ENCODE measurements at regions not wholly inside any gene's neighbourhood (a gene's known extent, or its start where the extent isn't known, plus 50 kb on each side); places are given as distances from the start of the nearest gene placed in this dataset.
"Not testable (repeated sequence)": the region's sequence is repeated elsewhere in the genome, so short reads cannot be mapped to it uniquely, and the experiment has no call there.

- DNase-seq (ENCODE audit: low read depth): no peak
These were observed 193.0 kb upstream of the THRB start for GRCh38 chr3:24687671-24688070.

- peak; percentile 66 for DNase-seq (ENCODE audit: low read depth)
These were observed 193.9 kb upstream of the THRB start for GRCh38 chr3:24688446-24689148.

GRCh38 chr3:24689353-24689752 lies 194.7 kb upstream of the THRB start:
- DNase-seq (ENCODE audit: low read depth): no peak

GRCh38 chr3:24690777-24691176 lies 196.1 kb upstream of the THRB start:
- no peak for DNase-seq (ENCODE audit: low read depth)

- DNase-seq (ENCODE audit: low read depth): not testable (repeated sequence)
These were observed 204.4 kb upstream of the THRB start for GRCh38 chr3:24699078-24699477.

DNA sequence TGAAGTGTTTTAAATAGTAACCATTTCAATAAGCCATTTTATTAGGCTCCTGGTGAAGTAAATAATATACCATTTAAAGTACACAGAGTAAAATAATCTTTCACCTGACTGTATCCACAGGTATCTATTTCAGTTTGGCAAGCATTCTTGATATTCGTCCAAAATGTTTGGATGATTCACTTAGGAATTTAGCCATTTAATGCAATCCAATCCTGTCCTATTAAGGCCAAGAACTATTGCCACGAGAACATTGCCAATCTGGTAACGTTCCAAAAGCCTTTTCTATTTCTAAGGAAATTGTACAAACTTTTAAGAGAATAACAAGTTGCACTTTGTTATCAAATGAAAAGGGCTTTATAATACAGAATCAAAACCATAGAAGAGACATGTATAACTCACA lies 209.8 kb upstream of the THRB start:
- DNase-seq (ENCODE audit: low read depth): no peak

- DNase-seq (ENCODE audit: low read depth): no peak
These were observed 213.3 kb upstream of the THRB start for GRCh38 chr3:24707936-24708335.

DNA sequence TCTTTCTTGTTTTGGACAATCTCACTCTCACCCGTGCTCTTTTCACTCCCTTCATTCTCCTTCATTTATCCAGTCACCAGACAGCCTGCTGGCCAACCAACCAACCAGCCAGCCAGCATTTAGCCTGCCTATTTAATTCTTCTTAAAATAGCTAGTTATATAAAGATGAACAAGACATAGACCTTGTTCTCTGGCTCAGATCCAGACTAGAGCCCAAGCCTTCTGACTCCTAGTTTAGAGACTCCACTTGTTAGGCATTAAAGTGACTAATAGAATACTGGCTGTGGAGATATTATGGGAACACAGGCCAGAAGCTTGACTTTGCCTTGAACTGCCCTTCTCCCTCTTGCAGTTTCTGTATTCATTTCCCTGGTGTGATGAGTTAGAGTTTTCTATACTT lies 215.3 kb upstream of the THRB start:
- no peak for DNase-seq (ENCODE audit: low read depth)

DNA sequence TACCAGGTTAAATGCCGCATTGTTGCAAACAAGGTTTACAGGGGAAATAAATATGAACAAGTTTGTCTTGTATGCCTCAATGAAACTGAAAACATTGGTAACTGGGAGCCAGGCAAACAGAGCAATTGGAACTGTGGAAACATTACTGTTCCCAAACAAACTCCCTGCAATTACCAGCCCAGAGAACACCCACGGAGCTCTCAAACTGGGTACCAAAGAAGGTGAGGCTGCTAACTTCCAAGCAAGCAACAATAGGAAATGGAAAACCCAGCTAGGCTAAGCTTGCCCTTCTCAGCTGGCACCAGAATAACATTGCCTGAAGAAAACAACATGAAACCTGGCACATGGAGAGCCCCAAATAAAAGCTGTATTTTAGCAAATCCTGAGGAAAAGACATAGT lies 218.9 kb upstream of the THRB start:
- DNase-seq (ENCODE audit: low read depth): no peak

DNA sequence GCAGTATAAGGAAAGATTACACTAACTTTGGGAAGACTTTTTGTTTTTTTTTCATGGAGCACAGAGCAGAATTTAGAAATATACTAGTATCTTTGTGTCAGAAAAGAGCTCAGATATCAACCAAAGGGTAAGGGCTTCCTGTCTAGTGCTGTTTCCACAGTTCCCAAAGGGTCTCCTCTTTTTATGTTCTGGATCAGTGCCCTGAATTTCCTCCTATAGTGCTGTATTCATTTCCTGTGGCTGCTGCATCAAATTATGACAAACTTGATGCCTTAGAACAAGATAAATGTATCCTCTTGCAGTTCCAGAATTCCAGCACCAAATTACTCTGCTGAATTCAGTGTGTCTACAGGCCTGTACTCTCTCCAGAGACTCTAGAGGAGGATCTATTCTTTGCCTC lies 219.8 kb upstream of the THRB start:
- no peak for DNase-seq (ENCODE audit: low read depth)

- DNase-seq (ENCODE audit: low read depth): no peak
These were observed 220.6 kb upstream of the THRB start for GRCh38 chr3:24715171-24715792.

- no peak for DNase-seq (ENCODE audit: low read depth)
These were observed 227.4 kb upstream of the THRB start for GRCh38 chr3:24722087-24722486.

GRCh38 chr3:24725514-24726255 lies 231.0 kb upstream of the THRB start:
- DNase-seq (ENCODE audit: low read depth): no peak

DNA sequence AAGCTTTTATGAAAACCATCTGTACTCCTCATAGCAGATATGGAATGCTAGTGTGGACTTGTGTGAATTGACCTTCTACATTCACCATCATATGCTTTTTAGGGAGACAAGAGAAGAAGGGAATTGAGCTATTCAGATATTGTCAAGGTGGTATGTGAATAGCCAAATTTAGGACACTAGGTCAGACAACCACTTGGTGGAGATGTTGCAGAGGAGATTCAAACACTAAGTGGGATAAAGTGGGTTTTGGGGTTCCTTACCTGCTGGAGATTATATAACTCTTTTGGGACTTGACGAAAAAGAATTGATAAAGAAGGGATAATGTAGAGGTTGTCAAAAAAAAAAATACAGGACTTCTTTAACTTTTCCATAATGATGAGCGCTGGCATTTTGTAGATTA lies 231.8 kb upstream of the THRB start:
- DNase-seq (ENCODE audit: low read depth): no peak

GRCh38 chr3:24730173-24730572 lies 235.5 kb upstream of the THRB start:
- DNase-seq (ENCODE audit: low read depth): no peak

DNA sequence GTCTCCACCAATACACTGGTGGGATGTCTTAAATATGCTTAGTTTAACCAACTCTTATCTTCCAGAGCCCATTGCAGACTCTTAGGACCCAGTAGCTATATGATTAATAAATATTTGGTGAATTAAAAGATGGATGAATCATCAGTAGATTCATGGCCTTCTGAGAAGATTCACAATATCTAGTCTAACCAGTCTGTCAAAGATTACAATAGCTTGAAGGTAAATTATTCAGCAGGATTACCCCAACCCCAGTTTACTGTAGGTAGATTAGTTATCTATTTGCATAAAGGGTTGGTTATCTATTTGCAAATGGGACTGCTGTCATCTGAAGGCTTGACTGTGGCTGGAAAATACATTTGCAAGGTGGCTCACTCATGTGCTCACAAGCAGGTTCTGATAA lies 239.4 kb upstream of the THRB start:
- DNase-seq (ENCODE audit: low read depth): no peak

DNA sequence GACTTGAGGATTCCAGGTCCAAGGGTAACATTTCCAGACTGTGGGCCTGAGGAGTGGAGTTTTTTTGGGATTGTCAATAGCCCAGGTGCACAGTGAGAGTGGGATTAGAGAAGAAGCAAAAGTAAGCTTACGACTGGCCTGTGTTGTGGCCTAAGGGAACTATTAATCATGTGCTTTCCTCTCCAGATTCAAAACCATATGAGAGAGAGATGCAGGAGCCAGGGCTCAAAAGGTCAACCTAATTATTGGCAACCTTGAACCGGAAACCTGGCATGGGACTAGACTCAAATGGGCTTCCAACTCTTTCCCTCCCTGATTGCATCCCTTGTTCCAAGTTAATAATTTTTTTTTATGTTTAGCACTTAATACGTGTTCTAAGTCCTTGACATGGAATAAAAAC lies 242.1 kb upstream of the THRB start:
- no peak for DNase-seq (ENCODE audit: low read depth)

GRCh38 chr3:24740326-24740725 lies 245.7 kb upstream of the THRB start:
- DNase-seq (ENCODE audit: low read depth): no peak

DNA sequence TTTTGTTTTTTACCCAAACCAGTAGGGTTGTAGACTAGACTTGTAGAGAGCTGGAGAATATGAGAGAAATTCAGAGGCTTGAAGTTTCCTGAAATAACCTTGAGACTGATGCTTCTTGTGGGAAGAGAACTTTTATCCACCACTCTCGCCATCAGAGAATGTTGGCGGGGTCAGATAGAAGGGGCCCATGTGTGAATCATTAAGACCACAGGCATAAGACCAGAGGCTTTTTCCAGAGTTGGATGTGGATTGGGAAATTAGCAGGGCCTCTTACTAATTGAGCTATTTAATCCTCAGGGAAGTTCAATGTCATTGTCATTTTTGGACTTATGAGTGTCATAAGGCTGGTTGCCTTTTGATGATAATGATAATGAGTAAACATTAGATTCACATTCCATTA lies 246.9 kb upstream of the THRB start:
- no peak for DNase-seq (ENCODE audit: low read depth)

GRCh38 chr3:24748520-24748919 lies 253.9 kb upstream of the THRB start:
- DNase-seq (ENCODE audit: low read depth): no peak

DNA sequence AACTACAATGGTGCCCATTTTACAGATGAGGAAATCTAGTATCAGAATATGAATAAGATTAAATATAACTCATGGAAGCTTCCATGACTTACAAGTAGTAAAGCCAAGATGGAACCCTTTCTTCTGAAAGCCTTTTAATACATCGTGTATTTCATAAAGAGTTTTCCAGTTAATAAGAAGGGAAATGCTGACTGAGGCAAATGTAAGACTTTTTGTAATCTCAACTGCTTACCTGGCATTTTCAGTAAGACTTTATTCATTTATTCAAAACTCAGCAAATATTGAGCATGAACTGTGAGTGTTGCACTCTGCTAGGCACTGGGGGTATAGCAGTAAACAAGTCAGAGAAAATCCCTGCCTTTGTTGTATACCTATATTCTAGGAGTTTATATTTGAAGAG lies 256.4 kb upstream of the THRB start:
- no peak for DNase-seq (ENCODE audit: low read depth)

GRCh38 chr3:24756101-24756888 lies 261.6 kb upstream of the THRB start:
- DNase-seq (ENCODE audit: low read depth): no peak

DNA sequence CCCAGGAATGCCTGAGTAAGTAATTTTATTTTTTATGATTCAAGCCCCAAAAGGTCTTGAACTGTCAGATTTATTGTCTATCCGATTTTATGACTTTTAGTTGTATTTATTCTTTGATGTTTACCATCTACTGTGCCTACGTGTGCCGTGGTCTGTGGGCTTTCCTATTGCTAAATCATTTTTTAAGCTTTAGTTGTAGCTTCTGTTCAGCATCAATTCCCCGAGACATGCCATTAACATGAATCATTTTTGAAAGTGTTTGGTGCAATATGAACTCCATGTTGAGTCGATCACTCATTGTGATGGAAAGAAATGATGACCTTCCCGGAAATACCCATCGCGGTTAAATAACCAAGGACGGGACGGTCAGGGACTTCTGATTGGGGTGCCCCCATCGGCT lies 268.7 kb upstream of the THRB start:
- DNase-seq (ENCODE audit: low read depth): no peak
